ENCODE measurements at regions not wholly inside any gene's neighbourhood (a gene's known extent, or its start where the extent isn't known, plus 50 kb on each side); places are given as distances from the start of the nearest gene placed in this dataset.

DNA sequence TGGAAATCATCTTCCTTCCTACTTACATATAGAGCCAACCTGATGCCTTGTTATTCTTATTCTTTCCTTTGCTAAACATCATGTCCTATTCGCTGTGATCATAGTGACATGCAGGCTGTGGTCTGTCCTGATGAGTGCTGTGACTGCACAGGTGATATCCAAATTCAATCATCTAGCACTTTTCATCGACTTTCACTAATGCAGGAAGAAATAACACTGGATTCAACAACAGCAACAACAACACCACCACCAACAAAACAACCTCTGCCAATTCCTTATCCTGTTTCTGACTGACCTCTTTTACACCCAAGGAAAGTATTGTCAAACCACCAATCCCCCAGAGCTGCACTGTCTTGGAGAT is 203.2 kb upstream of the PHYHIPL start (continued):
- TF ChIP-seq, protein P1, sequence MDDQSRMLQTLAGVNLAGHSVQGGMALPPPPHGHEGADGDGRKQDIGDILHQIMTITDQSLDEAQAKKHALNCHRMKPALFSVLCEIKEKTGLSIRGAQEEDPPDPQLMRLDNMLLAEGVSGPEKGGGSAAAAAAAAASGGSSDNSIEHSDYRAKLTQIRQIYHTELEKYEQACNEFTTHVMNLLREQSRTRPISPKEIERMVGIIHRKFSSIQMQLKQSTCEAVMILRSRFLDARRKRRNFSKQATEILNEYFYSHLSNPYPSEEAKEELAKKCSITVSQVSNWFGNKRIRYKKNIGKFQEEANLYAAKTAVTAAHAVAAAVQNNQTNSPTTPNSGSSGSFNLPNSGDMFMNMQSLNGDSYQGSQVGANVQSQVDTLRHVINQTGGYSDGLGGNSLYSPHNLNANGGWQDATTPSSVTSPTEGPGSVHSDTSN (IDR thresholded peaks at IDR 0.05; ENCODE audit: insufficient replicate concordance, low read depth, low read length) = no peak
- TF ChIP-seq SMARCA5 (IDR thresholded peaks at IDR 0.05) = no peak
- TF ChIP-seq SUPT20H (IDR thresholded peaks at IDR 0.05; ENCODE audit: borderline replicate concordance, control insufficient read depth, low read depth, low read length) = no peak
- no peak for TF ChIP-seq IRF4 (IDR thresholded peaks at IDR 0.05; ENCODE audit: low read depth, low read length)

GRCh38 chr10:58976254-58976653 is 200.2 kb upstream of the PHYHIPL start:
- H3K9ac ChIP-seq (ENCODE audit: control insufficient read depth, insufficient read depth, low read length) = no peak overlapping the region
- FAIRE-seq (no peak), ATAC-seq (no peak), DNase-seq (ENCODE audit: low read depth, low spot score) (no peak)
- no peaks in the 10 kb centered on the region for H3K27me3 ChIP-seq (replicated peaks in 1 of 2; ENCODE audit: control insufficient read depth in 2 of 2, insufficient read depth in 2 of 2, low read length in 1 of 2)
- no peak overlapping the region for H2AFZ ChIP-seq (ENCODE audit: control insufficient read depth, low read depth, low read length)
- no TSS peak for BruUV-seq (replicated peaks)
- no peak overlapping the region for H3K27ac ChIP-seq (ENCODE audit: control insufficient read depth, insufficient read depth)
- in situ Hi-C loops (cut with MboI) (no loop called here), intact Hi-C loops (cut with micrococcal nuclease; ENCODE audit: unreplicated experiment) (no loop called here)
- RAD21 ChIA-PET (ENCODE audit: unreplicated experiment) = no interaction called here
- no peaks in the 10 kb centered on the region for H3K4me1 ChIP-seq (ENCODE audit: control insufficient read depth, insufficient read depth, low read length)
- no peaks in the 10 kb centered on the region for H3K79me2 ChIP-seq (ENCODE audit: control insufficient read depth, insufficient read depth, low read length)
- no peaks in the 10 kb centered on the region for H4K20me1 ChIP-seq (ENCODE audit: control insufficient read depth, insufficient read depth)
- no peak overlapping the region for H3K4me2 ChIP-seq (ENCODE audit: control insufficient read depth, insufficient read depth)
- WGBS (ENCODE audit: insufficient coverage, insufficient replicate concordance, low lambda C conversion rate, missing lambda C conversion rate) = 60% methylated on average over 1 of the region's 1 CpG
- no peaks in the 10 kb centered on the region for H3K9me3 ChIP-seq (replicated peaks; ENCODE audit: control insufficient read depth, insufficient read depth, low read length)
- CTCF ChIA-PET = interaction anchor here (0.7 to 1.1 kb wide), 5 partner anchors 8 to 21 kb away, joined by 3 to 5 read pairs (median 4); no protein-coding TSS in a partner anchor
- H3K4me3 ChIP-seq = no peak overlapping the region
- TF ChIP-seq HDAC6 (IDR thresholded peaks at IDR 0.05; ENCODE audit: unreplicated experiment) (no peak), MEF2B (IDR thresholded peaks at IDR 0.05; ENCODE audit: partially characterized antibody, poor library complexity, severe bottlenecking) (no peak), MYC (IDR thresholded peaks at IDR 0.05; ENCODE audit: insufficient read depth, insufficient read length, insufficient replicate concordance, low read length, severe bottlenecking) (no peak), YY1 (IDR thresholded peaks at IDR 0.05; ENCODE audit: low read depth, low read length) (no peak), FOS (IDR thresholded peaks at IDR 0.05; ENCODE audit: borderline replicate concordance, extremely low read depth, insufficient read length) (no peak), CREM (IDR thresholded peaks at IDR 0.05; ENCODE audit: low read depth) (no peak)
- TF ChIP-seq, protein P2, sequence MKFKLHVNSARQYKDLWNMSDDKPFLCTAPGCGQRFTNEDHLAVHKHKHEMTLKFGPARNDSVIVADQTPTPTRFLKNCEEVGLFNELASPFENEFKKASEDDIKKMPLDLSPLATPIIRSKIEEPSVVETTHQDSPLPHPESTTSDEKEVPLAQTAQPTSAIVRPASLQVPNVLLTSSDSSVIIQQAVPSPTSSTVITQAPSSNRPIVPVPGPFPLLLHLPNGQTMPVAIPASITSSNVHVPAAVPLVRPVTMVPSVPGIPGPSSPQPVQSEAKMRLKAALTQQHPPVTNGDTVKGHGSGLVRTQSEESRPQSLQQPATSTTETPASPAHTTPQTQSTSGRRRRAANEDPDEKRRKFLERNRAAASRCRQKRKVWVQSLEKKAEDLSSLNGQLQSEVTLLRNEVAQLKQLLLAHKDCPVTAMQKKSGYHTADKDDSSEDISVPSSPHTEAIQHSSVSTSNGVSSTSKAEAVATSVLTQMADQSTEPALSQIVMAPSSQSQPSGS (IDR thresholded peaks at IDR 0.05; ENCODE audit: low read length) = no peak
- SMC1A ChIA-PET (ENCODE audit: uncharacterized antibody, unreplicated experiment) = interaction anchor here (0.9 to 1.4 kb wide), 2 partner anchors 10 to 15 kb away, joined by 3 read pairs; no protein-coding TSS in a partner anchor
- no peaks in the 10 kb centered on the region for H3K36me3 ChIP-seq (ENCODE audit: control insufficient read depth in 2 of 2, insufficient read depth in 2 of 2, low read length in 1 of 2)
- POLR2A ChIA-PET = interaction anchor here (1.3 kb wide), 1 partner anchor 9 kb away, joined by 3 read pairs; no protein-coding TSS in a partner anchor

Measured in GM12878 (cell line).